ENCODE measurements at regions not wholly inside any gene's neighbourhood (a gene's known extent, or its start where the extent isn't known, plus 50 kb on each side); places are given as distances from the start of the nearest gene placed in this dataset.

DNA sequence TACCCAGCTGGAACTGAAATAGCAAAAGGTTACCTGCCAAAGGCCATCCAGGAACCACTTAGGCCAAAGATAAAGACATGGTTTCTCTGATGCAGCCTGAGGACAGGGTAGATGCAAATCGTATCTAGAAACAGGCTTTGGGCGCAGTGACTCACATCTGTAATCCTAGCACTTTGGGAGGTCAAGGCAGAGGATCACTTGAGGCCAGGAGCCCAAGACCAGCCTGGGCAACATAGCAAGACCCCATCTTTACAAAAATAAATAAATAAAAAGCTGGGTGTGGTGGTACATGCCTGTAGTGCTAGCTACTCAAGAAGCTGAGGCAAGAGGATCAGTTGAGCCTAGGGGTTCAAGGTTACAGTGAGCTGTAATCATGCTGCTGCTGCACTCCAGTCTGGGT, 52.9 kb upstream of the RNF144B start (continued):
- TF ChIP-seq, protein P1, sequence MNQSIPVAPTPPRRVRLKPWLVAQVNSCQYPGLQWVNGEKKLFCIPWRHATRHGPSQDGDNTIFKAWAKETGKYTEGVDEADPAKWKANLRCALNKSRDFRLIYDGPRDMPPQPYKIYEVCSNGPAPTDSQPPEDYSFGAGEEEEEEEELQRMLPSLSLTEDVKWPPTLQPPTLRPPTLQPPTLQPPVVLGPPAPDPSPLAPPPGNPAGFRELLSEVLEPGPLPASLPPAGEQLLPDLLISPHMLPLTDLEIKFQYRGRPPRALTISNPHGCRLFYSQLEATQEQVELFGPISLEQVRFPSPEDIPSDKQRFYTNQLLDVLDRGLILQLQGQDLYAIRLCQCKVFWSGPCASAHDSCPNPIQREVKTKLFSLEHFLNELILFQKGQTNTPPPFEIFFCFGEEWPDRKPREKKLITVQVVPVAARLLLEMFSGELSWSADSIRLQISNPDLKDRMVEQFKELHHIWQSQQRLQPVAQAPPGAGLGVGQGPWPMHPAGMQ (IDR thresholded peaks at IDR 0.05; ENCODE audit: borderline replicate concordance): no peak
- TF ChIP-seq PAX5 (IDR thresholded peaks at IDR 0.05; ENCODE audit: borderline replicate concordance, low read depth, low read length) (no peak), FOS (IDR thresholded peaks at IDR 0.05; ENCODE audit: borderline replicate concordance, extremely low read depth, insufficient read length) (no peak), EZH2 (IDR thresholded peaks at IDR 0.05; ENCODE audit: borderline replicate concordance, control insufficient read depth, low read depth, low read length) (no peak), ESRRA (IDR thresholded peaks at IDR 0.05; ENCODE audit: low read length) (no peak), POLR2A (IDR thresholded peaks at IDR 0.05; ENCODE audit: low read depth, low read length) (no peak), EED (IDR thresholded peaks at IDR 0.05; ENCODE audit: low read depth) (no peak), ATF7 (IDR thresholded peaks at IDR 0.05; ENCODE audit: low read depth) (no peak)

GRCh38 chr6:18330548-18331081, 56.5 kb upstream of the RNF144B start:
- BruUV-seq (replicated peaks): no TSS peak
- SMC1A ChIA-PET (ENCODE audit: uncharacterized antibody, unreplicated experiment): interaction anchor here (1.2 to 1.9 kb wide), 3 partner anchors 19 to 175 kb away, joined by 3 to 14 read pairs (median 7); no protein-coding TSS in a partner anchor
- H2AFZ ChIP-seq (ENCODE audit: control insufficient read depth, low read depth, low read length): peak overlapping the region; percentile 15
- TF ChIP-seq CREB1 (IDR thresholded peaks at IDR 0.05; ENCODE audit: low read depth): no peak
- TF ChIP-seq NFIC (IDR thresholded peaks at IDR 0.05; ENCODE audit: low read depth, low read length): no peak
- TF ChIP-seq JUND (IDR thresholded peaks at IDR 0.05; ENCODE audit: low read depth, low read length): no peak
- TF ChIP-seq ETV6 (conservative IDR thresholded peaks at IDR 0.05 in 1 of 2, IDR thresholded peaks at IDR 0.05 in 1 of 2; ENCODE audit: borderline replicate concordance in 1 of 2, low read depth in 1 of 2): 0 out of 4 replicates have a peak, but pooled peaks of 1 of the 2 experiments have one; percentile 42
- no peak for TF ChIP-seq MXI1 (IDR thresholded peaks at IDR 0.05; ENCODE audit: low read depth, low read length)
- TF ChIP-seq, protein P2, sequence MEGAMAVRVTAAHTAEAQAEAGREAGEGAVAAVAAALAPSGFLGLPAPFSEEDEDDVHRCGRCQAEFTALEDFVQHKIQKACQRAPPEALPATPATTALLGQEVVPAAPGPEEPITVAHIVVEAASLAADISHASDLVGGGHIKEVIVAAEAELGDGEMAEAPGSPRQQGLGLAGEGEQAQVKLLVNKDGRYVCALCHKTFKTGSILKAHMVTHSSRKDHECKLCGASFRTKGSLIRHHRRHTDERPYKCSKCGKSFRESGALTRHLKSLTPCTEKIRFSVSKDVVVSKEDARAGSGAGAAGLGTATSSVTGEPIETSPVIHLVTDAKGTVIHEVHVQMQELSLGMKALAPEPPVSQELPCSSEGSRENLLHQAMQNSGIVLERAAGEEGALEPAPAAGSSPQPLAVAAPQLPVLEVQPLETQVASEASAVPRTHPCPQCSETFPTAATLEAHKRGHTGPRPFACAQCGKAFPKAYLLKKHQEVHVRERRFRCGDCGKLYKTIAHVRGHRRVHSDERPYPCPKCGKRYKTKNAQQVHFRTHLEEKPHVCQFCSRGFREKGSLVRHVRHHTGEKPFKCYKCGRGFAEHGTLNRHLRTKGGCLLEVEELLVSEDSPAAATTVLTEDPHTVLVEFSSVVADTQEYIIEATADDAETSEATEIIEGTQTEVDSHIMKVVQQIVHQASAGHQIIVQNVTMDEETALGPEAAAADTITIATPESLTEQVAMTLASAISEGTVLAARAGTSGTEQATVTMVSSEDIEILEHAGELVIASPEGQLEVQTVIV (IDR thresholded peaks at IDR 0.05; ENCODE audit: borderline replicate concordance, partially characterized antibody): no peak
- TF ChIP-seq JUNB (IDR thresholded peaks at IDR 0.05): peak; percentile 28; the same call in 1 of the 2 replicates
- no peak for TF ChIP-seq NBN (IDR thresholded peaks at IDR 0.05)
- TF ChIP-seq CBFB (IDR thresholded peaks at IDR 0.05; ENCODE audit: low read depth): no peak
- TF ChIP-seq ZNF217 (IDR thresholded peaks at IDR 0.05): no peak
- no peak for TF ChIP-seq KLF5 (IDR thresholded peaks at IDR 0.05; ENCODE audit: partially characterized antibody)
- 0 out of 2 replicates have a peak, but pooled peaks have one; percentile 15 for TF ChIP-seq MTA2 (IDR thresholded peaks at IDR 0.05; ENCODE audit: low read depth)
- no peak for TF ChIP-seq RBBP5 (conservative IDR thresholded peaks at IDR 0.05)
- TF ChIP-seq NRF1 (conservative IDR thresholded peaks at IDR 0.05; ENCODE audit: low read depth, low read length): no peak
- TF ChIP-seq ATF7 (IDR thresholded peaks at IDR 0.05; ENCODE audit: low read depth): no peak

More at GRCh38 chr6:18330548-18331081, 56.5 kb upstream of the RNF144B start:
- ChIA-PET CTCF (interaction anchor here (1.2 to 5.1 kb wide), 4 partner anchors 8 to 175 kb away, joined by 3 to 62 read pairs (median 14); no protein-coding TSS in a partner anchor), RAD21 (ENCODE audit: unreplicated experiment) (interaction anchor here (0.6 to 1.8 kb wide), 4 partner anchors 48 to 175 kb away, joined by 3 to 17 read pairs (median 4); no protein-coding TSS in a partner anchor), POLR2A (no interaction called here)
- DNase-seq (ENCODE audit: low read depth, low spot score) (no peak), FAIRE-seq (no peak), ATAC-seq (peak; percentile 65)
- whole genome bisulfite sequencing (ENCODE audit: insufficient coverage, insufficient replicate concordance, low lambda C conversion rate, missing lambda C conversion rate): 8% methylated on average over 6 of the region's 6 CpGs
- Histone ChIP-seq H4K20me1 (ENCODE audit: control insufficient read depth, insufficient read depth) (no peaks in the 10 kb centered on the region), H3K4me3 (no peak overlapping the region), H3K4me2 (ENCODE audit: control insufficient read depth, insufficient read depth) (peak overlapping the region; percentile 60), H3K36me3 (ENCODE audit: control insufficient read depth in 2 of 2, insufficient read depth in 2 of 2, low read length in 1 of 2) (no peaks in the 10 kb centered on the region), H3K9ac (ENCODE audit: control insufficient read depth, insufficient read depth, low read length) (no peak overlapping the region), H3K27ac (ENCODE audit: control insufficient read depth, insufficient read depth) (no peak overlapping the region), H3K79me2 (ENCODE audit: control insufficient read depth, insufficient read depth, low read length) (no peaks in the 10 kb centered on the region), H3K9me3 (replicated peaks; ENCODE audit: control insufficient read depth, insufficient read depth, low read length) (no peaks in the 10 kb centered on the region; the same call in 2 of the 3 replicates), H3K4me1 (ENCODE audit: control insufficient read depth, insufficient read depth, low read length) (peaks cover 18% of the 10 kb centered on the region; the same call in 1 of the 2 replicates), H3K27me3 (replicated peaks in 1 of 2; ENCODE audit: control insufficient read depth in 2 of 2, insufficient read depth in 2 of 2, low read length in 1 of 2) (no peaks in the 10 kb centered on the region)
- intact Hi-C loops (cut with micrococcal nuclease; ENCODE audit: unreplicated experiment): no loop called here
- in situ Hi-C loops (cut with MboI): no loop called here
